LNCAP (cell line): ENCODE measurements at regions not wholly inside any gene's neighbourhood (a gene's known extent, or its start where the extent isn't known, plus 50 kb on each side); places are given as distances from the start of the nearest gene placed in this dataset.

Source experiments
- CTCF ChIP-seq: fragments of 450-650 bp; IDR thresholded peaks from 2 replicates; pipeline ENCODE4 v1.5.1; 2017; ENCODE audit warnings: mild to moderate bottlenecking

DNA sequence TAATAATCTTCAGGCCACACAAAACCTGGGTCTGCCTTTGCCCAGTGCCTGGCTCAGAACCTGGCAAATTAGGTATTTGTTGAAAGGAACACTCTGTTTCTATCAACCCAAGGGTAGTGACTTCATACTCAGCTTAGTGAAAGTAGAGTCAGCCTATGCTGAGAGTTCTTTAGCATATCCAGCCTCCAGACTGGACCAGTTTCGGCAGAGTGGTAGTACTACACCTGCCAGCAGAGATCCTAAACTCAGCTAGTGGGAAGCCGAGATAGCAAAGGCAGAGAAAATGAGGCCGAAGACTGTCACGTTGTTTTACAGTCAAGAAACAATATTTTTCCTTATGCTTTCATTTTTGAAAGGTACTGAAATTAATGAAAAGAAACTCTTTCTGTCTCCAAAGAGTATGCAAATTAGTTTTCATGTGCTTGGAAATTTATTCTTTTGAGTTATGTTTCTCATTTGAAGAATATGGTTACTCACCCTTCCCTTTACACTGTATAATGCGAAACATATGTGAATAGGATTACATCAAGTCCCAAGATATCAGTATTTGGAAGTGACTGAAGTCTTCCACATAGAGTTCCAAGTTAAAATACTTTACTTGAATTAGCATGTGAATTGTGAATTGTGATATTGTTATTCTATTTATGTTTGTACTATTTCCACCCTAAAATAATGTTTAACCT is 52.2 kb upstream of the UGP2 start:
- TF ChIP-seq CTCF: no peak

- TF ChIP-seq CTCF: no peak
These were observed 51.2 kb upstream of the UGP2 start for GRCh38 chr2:63790491-63790890.

DNA sequence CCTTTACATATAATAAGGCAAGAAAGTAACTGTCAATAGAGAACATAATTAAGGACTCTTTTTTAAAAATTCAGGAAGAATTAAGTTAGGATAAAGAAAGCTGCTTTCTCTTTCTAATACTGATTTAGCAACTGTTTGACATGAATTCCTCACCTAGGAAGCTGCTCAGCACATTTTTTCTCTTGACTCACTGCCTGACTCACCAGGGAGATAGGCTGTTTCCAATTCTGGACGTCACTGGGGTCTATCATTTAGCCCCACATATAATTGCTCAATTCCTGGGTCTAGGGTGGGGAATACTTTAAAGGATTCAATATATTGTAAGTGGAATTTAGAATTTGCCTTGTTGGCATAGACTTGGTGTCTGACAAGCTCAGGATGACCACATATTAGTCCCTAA is 50.8 kb upstream of the UGP2 start:
- no peak for TF ChIP-seq CTCF

DNA sequence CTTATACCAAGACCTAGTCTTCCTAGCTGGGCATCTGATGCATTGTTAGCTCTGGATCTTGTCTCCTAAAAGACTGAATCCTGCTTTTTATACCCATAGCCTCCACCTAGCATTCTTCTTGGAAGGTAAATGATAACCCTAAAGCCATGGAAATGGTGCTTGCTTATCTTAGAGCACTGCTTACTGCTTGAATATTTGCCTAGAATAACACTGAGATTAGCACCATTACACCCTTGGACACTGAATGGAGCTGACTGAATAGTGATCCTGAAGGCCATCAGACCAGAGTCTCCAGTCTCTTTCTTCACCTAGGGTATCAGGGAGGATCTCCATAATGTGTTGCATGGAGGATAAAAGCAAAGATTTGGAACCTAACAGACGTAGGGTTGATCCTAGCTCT is 50.3 kb upstream of the UGP2 start:
- TF ChIP-seq CTCF: no peak
